ENCODE measurements at regions not wholly inside any gene's neighbourhood (a gene's known extent, or its start where the extent isn't known, plus 50 kb on each side); places are given as distances from the start of the nearest gene placed in this dataset.

GRCh38 chr5:119879446-119879845 lies 250.1 kb downstream of the FAM170A start:
- TF ChIP-seq, protein P1, sequence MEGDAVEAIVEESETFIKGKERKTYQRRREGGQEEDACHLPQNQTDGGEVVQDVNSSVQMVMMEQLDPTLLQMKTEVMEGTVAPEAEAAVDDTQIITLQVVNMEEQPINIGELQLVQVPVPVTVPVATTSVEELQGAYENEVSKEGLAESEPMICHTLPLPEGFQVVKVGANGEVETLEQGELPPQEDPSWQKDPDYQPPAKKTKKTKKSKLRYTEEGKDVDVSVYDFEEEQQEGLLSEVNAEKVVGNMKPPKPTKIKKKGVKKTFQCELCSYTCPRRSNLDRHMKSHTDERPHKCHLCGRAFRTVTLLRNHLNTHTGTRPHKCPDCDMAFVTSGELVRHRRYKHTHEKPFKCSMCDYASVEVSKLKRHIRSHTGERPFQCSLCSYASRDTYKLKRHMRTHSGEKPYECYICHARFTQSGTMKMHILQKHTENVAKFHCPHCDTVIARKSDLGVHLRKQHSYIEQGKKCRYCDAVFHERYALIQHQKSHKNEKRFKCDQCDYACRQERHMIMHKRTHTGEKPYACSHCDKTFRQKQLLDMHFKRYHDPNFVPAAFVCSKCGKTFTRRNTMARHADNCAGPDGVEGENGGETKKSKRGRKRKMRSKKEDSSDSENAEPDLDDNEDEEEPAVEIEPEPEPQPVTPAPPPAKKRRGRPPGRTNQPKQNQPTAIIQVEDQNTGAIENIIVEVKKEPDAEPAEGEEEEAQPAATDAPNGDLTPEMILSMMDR (IDR thresholded peaks at IDR 0.05) = no peak
- no peak for TF ChIP-seq POLR2A (IDR thresholded peaks at IDR 0.05)

Measured in sigmoid colon (tissue), 3 donors.